Gastroesophageal sphincter (tissue), 4 donors: ENCODE measurements at regions not wholly inside any gene's neighbourhood (a gene's known extent, or its start where the extent isn't known, plus 50 kb on each side); places are given as distances from the start of the nearest gene placed in this dataset.

Experiments
- ATAC-seq: fragments of 150-250 bp; one replicate; pipeline ENCODE4 v1.9.1; 2016; ENCODE audit warnings: mild to moderate bottlenecking, moderate library complexity
- H3K27ac ChIP-seq, 4 donors: fragments of 200-600 bp; sonication (generic) in 3 of 4; 1 replicate in 3 of 4; 2 replicates in 1 of 4; pipeline ENCODE4 v1.5.1; 2016 to 2019
- H3K27me3 ChIP-seq: fragments of 200-600 bp; sonication (generic); one replicate; pipeline ENCODE4 v1.5.1; 2019
- H3K36me3 ChIP-seq, 2 donors: fragments of 200-600 bp; sonication (generic); one replicate each; pipeline ENCODE4 v1.5.1; 2019; ENCODE audit warnings: control low read depth in 1 of 2
- H3K4me1 ChIP-seq, 3 donors: fragments of 200-600 bp; sonication (generic); 1 replicate in 2 of 3; 2 replicates in 1 of 3; pipeline ENCODE4 v1.5.1; 2016 to 2019; ENCODE audit warnings: control low read depth in 2 of 3
- H3K4me3 ChIP-seq, 2 donors: fragments of 200-600 bp; sonication (generic); one replicate each; pipeline ENCODE4 v1.5.1; 2019; ENCODE audit warnings: mild to moderate bottlenecking in 1 of 2, moderate library complexity in 1 of 2
- H3K9me3 ChIP-seq, 3 donors: fragments of 200-600 bp; sonication (generic); one replicate each; pipeline ENCODE4 v1.5.1; 2017 to 2019; ENCODE audit warnings: control low read depth in 2 of 3
- CTCF ChIP-seq, 4 experiments: fragments of 200-600 bp in 2 of 4; fragments of 450-650 bp in 2 of 4; sonication (generic) in 1 of 4; IDR thresholded peaks; one replicate each; pipeline ENCODE4 v1.5.1; 2017 to 2019; ENCODE audit warnings: antibody characterized with exemption in 4 of 4, mild to moderate bottlenecking in 2 of 4, moderate library complexity in 2 of 4
- EP300 ChIP-seq: sonication (generic); formaldehyde crosslinking; IDR thresholded peaks from one replicate; pipeline ENCODE4 v1.6.1; 2017; ENCODE audit warnings: antibody characterized with exemption, mild to moderate bottlenecking
- POLR2A ChIP-seq, 2 donors: fragments of 450-650 bp; IDR thresholded peaks; one replicate each; pipeline ENCODE4 v1.6.1; 2017; ENCODE audit warnings: antibody characterized with exemption in 2 of 2, mild to moderate bottlenecking in 2 of 2, moderate library complexity in 1 of 2
- POLR2AphosphoS5 ChIP-seq: sonication (generic); formaldehyde crosslinking; IDR thresholded peaks from one replicate; pipeline ENCODE4 v1.6.1; 2017; ENCODE audit warnings: antibody characterized with exemption
- WGBS, 2 donors: methylation state at CpG; one replicate each; pipeline ENCODE4 v1.1.5; 2018; ENCODE audit warnings: low coverage in 1 of 2; 5-methylcytosine and 5-hydroxymethylcytosine counted together

GRCh38 chr7:22663721-22664120, 63.3 kb upstream of the IL6 start:
- no peak for TF ChIP-seq EP300
- Histone ChIP-seq H3K9me3 (no peaks in the 10 kb centered on the region), H3K27me3 (no peaks in the 10 kb centered on the region), H3K36me3 (no peaks in the 10 kb centered on the region), H3K27ac (no peak overlapping the region), H3K4me3 (no peak overlapping the region), H3K4me1 (no peaks in the 10 kb centered on the region)
- no peak for ATAC-seq
- WGBS, 2 donors: 87 to 95% methylated on average over 3 to 6 of the region's 6 CpGs

GRCh38 chr7:22663357-22663718, 63.7 kb upstream of the IL6 start:
- TF ChIP-seq CTCF (IDR thresholded peaks at IDR 0.05) (no peak), POLR2A (IDR thresholded peaks at IDR 0.05) (no peak), EP300 (no peak), POLR2AphosphoS5 (no peak)
- Histone ChIP-seq H3K9me3 (no peaks in the 10 kb centered on the region), H3K4me1 (no peaks in the 10 kb centered on the region), H3K27me3 (no peaks in the 10 kb centered on the region), H3K4me3 (no peak overlapping the region), H3K27ac (no peak overlapping the region), H3K36me3 (no peaks in the 10 kb centered on the region)
- 58 to 75% methylated on average over 2 of the region's 2 CpGs for WGBS, 2 donors
- no peak for ATAC-seq

- no peak overlapping the region for H3K4me3 ChIP-seq
- WGBS, 2 donors: 64 to 88% methylated on average over 3 of the region's 3 CpGs
- no peak overlapping the region for H3K27ac ChIP-seq
- no peaks in the 10 kb centered on the region for H3K27me3 ChIP-seq
- no peaks in the 10 kb centered on the region for H3K36me3 ChIP-seq
- H3K4me1 ChIP-seq: no peaks in the 10 kb centered on the region
- no peak for ATAC-seq
- TF ChIP-seq POLR2A (IDR thresholded peaks at IDR 0.05): no peak
- no peaks in the 10 kb centered on the region for H3K9me3 ChIP-seq
These were observed 64.2 kb upstream of the IL6 start for GRCh38 chr7:22662556-22663356.

GRCh38 chr7:22662036-22662435, 65.0 kb upstream of the IL6 start:
- Histone ChIP-seq H3K9me3 (no peaks in the 10 kb centered on the region), H3K27ac (no peak overlapping the region), H3K27me3 (no peaks in the 10 kb centered on the region), H3K4me1 (no peaks in the 10 kb centered on the region), H3K4me3 (no peak overlapping the region), H3K36me3 (no peaks in the 10 kb centered on the region)
- TF ChIP-seq POLR2AphosphoS5: no peak
- no peak for TF ChIP-seq EP300
- TF ChIP-seq POLR2A (IDR thresholded peaks at IDR 0.05): no peak
- TF ChIP-seq CTCF (IDR thresholded peaks at IDR 0.05): no peak
- no peak for ATAC-seq

- ATAC-seq: no peak
- no peak overlapping the region for H3K4me3 ChIP-seq
- no peaks in the 10 kb centered on the region for H3K4me1 ChIP-seq
- H3K9me3 ChIP-seq: no peaks in the 10 kb centered on the region
- H3K27me3 ChIP-seq: no peaks in the 10 kb centered on the region
- no peaks in the 10 kb centered on the region for H3K36me3 ChIP-seq
- TF ChIP-seq POLR2AphosphoS5 (no peak), CTCF (IDR thresholded peaks at IDR 0.05) (no peak), POLR2A (IDR thresholded peaks at IDR 0.05) (no peak), EP300 (no peak)
- WGBS, 2 donors: 59 to 90% methylated on average over 2 to 3 of the region's 3 CpGs
- H3K27ac ChIP-seq: no peak overlapping the region
These were observed 66.3 kb upstream of the IL6 start for GRCh38 chr7:22660732-22661131.

- Histone ChIP-seq H3K4me3 (no peak overlapping the region), H3K27ac (no peak overlapping the region), H3K4me1 (no peaks in the 10 kb centered on the region), H3K27me3 (no peaks in the 10 kb centered on the region), H3K36me3 (no peaks in the 10 kb centered on the region), H3K9me3 (no peaks in the 10 kb centered on the region)
- ATAC-seq: no peak
- TF ChIP-seq POLR2AphosphoS5 (no peak), EP300 (no peak), CTCF (IDR thresholded peaks at IDR 0.05) (no peak), POLR2A (IDR thresholded peaks at IDR 0.05) (no peak)
- WGBS, 2 donors: 78 to 100% methylated on average over 1 of the region's 1 CpG
These were observed 66.7 kb upstream of the IL6 start for GRCh38 chr7:22660293-22660692.
